Fibroblast of skin of left quadriceps (primary cell): ENCODE measurements at regions not wholly inside any gene's neighbourhood (a gene's known extent, or its start where the extent isn't known, plus 50 kb on each side); places are given as distances from the start of the nearest gene placed in this dataset.

Experiments
- DNase-seq, 2 experiments: peaks; one replicate each; pipeline ENCODE4 v3.0.0-alpha.2; 2013; ENCODE audit warnings: low read depth in 2 of 2

- DNase-seq = no peak
These were observed 267.9 kb upstream of the NPSR1 start for GRCh38 chr7:34390103-34390502.

DNA sequence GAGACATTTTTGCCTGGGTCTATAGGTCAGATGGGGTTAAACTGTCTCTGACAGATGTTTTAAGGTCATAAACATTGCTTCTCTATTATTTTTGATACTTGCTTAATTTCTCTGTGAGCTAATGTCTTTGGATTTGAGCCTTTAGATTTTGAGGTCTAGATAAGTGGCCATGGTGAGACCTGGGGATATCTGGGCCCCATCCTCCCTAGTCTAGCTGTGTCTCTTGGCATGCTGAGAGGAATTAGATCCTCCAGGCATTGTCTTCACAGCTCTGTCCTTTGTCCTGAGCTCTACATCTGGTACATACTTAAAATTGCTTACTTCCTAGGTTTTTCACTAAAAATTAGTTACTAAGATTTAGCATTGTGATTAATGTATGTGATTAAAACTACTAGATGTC, 265.0 kb upstream of the NPSR1 start:
- DNase-seq = no peak

DNA sequence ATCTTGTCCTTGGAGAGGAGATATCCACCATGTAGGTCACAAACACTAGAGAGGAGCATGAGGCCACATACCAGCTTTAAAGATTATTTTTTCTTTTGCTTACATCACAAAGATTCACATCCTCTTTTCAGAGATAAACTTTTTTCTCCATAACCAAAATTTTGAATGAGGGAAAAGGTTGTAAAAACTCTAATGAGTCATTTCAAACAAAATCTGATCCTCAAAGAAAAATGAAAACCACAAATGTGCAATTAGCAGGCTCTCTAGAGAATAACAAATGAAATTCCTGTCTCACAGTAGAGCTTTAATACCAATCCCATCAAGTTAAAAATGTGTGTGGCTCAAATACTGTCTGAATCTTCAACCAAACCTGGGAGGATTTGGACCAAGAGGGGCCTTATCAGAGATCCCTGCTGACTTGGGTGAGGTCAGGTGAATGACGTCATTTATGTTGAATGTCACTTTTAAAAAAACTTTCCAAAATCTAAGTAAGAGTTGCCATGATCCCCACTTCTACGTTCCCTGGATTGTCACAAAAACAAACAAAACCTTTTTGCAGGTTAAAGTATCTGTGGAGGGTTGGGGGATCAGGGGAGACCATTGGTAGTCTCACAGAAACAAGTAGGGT, 261.5 kb upstream of the NPSR1 start:
- peak in 1 of 2 experiments; percentile 7 for DNase-seq

DNA sequence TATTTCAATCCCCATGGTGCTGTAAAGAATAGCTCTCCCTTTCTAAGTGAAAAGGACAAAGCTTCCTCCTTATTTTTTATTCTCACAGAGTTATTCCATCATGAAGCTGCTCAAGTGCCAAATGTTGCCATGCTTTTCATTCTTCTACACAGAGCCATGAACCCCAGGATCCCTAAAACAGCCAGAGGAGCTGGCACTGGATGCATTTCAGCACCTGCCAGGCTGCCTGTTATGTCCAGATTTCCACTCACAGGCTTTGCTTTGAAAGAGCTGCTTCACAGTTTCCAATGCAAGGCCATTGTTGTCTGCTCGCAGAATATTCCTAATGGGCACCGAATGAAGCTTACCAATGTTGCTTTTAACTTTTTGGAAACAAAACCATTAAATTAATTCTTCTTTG, 256.2 kb upstream of the NPSR1 start:
- no peak for DNase-seq

DNA sequence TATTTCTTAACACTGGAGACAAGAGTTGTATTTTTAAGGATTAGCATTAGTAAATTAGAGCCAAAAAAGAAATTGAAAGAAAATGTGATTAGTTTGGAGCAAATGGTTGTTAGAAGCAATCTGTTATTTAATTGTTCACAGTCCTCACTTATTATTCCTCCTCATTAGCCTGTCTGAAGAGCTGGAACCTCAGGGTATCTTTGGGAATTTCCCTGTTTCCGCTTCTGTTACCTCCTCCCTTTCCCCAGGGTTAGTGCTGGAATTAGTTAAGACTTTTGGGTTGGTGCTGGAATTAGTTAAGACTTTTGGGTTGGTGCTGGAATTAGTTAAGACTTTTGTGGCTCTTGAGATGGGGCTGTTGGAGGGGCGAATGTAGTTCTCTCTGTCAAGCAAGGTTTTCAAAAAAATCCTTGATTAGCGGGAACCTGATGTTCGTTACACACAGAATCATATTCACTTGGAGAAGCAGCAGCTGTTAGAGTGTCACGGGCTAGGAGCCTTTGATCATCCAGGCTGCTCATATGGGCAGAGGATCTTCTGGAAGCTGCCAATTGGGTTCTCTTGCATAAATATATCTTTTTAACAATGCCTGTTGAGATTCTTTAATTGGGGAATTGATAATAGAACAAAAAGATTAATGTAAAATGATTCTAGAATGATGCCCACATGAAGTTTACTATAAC, 251.0 kb upstream of the NPSR1 start:
- no peak for DNase-seq

DNA sequence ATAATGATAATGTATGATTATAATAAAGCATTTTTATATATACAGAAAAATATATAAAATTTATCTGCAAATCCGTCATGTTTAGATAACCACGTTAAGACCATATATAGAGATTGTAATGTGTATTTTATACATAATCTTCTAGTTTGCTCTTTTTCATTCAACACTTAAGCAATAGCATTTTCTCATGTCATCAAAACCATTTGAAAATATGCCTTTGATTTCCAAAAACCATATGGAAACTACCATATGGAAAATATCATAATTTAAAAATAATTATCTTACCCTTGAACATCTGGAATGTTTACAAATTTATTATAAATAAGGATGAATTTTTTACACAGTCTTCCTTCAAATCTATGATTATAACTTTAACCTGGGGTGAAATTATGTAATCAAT, 250.4 kb upstream of the NPSR1 start:
- DNase-seq = no peak

DNA sequence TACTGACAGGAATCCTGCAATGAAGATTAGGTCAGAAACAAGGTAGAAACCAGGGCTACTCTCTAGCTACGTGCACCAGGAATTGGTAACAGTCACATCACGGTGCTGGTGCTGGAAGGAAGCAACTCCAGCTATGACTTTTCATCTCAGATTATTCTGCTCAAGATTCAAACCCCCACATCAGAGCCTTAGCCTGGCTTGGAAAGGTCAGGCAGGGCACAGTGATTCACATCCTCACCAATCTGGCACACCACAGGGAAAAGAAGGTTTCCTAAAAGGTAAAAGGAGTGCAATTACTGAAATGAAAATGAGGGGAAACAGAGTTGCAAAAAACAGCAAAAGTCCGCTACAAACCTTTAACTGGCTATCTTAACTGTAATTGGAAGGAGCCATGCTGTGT, 240.2 kb upstream of the NPSR1 start:
- DNase-seq = no peak

- no peak for DNase-seq
These were observed 236.5 kb upstream of the NPSR1 start for GRCh38 chr7:34421526-34421925.

GRCh38 chr7:34425194-34425593, 232.8 kb upstream of the NPSR1 start:
- DNase-seq = no peak

- no peak for DNase-seq
These were observed 232.2 kb upstream of the NPSR1 start for GRCh38 chr7:34425631-34426384.

- peak; percentile 47 to 51 for DNase-seq
These were observed 227.6 kb upstream of the NPSR1 start for GRCh38 chr7:34430456-34430855.

DNA sequence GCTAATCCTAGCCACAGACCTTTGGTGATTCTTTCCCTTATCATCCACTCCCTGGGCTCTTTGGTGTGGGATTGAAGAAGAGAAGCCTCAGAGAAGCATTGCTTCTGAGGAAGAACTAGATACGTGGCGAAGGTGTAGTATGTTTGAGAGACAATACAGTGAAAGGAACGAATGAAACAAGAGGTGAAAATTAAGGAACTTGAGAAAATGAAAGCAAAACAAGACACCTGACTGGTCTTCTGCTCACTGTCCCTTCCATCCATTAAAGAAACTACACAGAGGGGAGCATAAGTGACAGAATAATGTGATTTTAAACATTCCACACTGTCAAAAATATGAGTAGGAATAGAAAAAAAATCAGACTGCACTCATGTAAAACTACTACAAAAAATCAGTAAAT, 219.6 kb upstream of the NPSR1 start:
- DNase-seq = no peak

- no peak for DNase-seq
These were observed 212.4 kb upstream of the NPSR1 start for GRCh38 chr7:34445653-34446052.

DNA sequence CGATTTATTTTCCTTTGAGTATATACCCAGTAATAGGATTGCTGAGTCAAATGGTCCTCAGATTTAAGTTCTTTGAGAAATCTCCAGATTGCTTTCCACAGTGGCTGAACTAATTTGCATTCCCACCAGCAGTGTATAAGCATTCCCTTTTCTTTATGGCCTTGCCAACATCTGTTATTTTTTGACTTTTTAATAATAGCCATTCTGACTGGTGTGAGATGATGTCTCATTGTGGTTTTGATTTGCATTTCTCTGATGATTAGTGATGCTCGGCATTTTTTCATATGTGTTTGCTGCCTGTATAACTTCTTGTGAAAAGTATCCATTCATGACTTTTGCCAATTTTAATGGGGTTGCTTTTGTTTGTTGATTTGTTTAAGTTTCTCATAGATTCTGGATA, 209.5 kb upstream of the NPSR1 start:
- DNase-seq = peak; percentile 15 to 29

DNA sequence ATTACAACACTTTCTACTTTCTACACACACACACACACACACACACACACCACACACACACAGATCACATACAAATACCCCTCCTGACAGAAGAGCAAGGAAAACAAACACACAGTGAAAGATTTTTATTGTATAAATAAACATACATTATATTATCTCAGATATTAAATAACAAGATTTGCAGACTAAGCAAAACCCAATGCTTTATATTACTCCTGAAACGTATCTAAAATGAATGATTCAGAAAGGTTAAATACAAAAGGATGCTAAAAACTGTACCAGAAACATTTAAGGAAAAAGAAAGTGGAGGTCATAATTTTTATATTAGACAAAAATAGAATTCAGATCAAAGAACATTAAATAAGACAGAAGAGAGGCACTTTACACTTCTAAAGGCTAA, 208.3 kb upstream of the NPSR1 start:
- DNase-seq = no peak

DNA sequence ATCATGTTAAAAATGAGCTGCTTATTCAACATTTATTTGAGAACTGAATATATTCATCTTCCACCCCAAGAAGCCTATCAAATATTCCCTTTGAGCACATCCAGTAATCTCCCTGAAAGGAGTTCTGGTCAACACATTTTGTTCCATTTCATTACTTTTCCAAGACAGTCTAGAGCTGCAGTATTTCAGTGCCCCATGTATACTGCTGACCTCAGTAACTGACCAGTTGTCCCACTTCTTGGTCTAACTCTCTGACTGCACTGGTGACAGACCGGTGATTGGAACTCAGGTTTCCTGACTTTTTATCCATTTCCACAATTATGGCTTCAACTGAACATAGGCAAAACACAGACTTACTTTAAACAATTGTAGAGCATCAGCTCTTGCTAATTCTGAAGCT, 206.8 kb upstream of the NPSR1 start:
- no peak for DNase-seq

- DNase-seq = peak; percentile 11 to 19
These were observed 206.1 kb upstream of the NPSR1 start for GRCh38 chr7:34451923-34452322.

DNA sequence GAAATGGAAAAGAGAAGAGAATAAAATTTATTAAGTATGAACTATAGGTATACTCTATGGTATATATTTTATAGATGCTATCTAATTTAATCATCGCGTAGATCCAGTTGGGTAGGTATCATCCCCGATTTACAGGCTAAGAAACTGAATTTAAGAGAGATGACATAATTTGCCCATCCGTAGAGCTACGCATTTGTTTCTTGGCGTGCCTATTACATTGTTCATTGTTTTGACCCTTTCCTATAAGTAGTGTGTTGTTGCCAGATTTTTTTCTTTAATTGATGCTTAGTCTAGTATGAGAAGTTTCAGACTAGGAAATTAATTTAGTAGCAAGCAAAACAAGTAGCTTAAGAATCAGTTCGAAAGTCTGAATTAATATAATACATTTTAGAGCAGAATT, 205.7 kb upstream of the NPSR1 start:
- DNase-seq = no peak

- peak in 1 of 2 experiments; percentile 24 for DNase-seq
These were observed 204.9 kb upstream of the NPSR1 start for GRCh38 chr7:34453150-34453549.

DNA sequence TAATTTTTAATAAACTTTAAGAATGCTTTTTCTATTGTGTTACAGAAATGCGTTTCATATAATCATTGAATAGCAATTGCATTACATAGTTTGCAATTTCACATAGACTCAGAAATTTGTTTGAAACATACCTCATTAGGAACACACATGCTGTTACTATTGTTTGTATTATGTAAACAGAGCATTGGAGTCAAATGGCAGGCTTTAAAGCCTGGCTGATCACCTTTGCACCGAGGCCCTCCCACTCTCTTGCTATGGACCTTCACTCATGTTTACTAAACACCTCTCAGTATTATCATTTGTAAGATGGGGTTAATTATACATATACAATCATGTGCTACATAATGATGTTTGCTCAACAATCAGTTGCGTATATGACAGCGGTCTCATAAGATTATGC, 203.6 kb upstream of the NPSR1 start:
- DNase-seq = no peak

DNA sequence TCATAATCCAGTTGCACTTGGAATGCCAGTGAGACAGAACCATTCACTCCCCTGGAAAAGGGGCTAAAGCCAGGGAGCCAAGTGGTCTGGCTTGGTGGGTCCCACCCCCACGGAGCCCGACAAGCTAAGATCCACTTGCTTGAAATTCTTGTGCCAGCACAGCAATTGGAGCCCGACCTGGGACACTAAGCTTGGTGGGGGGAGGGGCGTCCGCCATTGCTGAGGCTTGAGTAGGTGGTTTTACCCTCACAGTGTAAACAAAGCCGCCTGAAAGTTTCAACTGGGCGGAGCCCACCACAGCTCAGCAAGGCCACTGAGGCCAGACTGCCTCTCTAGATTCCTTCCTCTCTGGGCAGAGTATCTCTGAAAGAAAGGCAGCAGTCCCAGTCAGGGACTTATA, 200.7 kb upstream of the NPSR1 start:
- no peak for DNase-seq

DNA sequence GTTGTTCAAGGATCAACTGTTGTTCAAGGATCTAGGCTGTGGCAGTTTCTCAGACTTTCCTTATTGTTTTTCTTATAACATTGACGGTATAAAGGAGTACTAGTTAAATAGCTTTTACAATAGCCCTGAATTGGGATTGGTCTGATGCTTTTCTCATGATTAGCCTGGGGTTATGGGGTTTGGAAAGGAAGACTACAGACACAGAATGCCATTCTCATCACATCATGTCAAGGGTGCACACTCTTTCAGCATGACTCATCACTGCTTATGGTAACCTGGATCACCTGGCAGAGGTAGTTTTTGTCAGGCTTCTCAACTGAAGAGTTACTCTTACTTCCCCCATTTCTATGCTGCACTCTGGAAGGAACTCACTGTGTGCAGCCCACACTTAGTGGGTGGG, 194.2 kb upstream of the NPSR1 start:
- DNase-seq = no peak

GRCh38 chr7:34471844-34472243, 186.2 kb upstream of the NPSR1 start:
- DNase-seq = no peak
